H1 (cell line): ENCODE measurements at regions not wholly inside any gene's neighbourhood (a gene's known extent, or its start where the extent isn't known, plus 50 kb on each side); places are given as distances from the start of the nearest gene placed in this dataset.

ENCODE experiments used
- CTCF ChIA-PET: fragments of 300-600 bp; sonication (Branson Sonifier 250); formaldehyde crosslinking; loops from one replicate; lab custom pipeline; 2021; ENCODE audit not compliant: partially characterized antibody; lab: Charles Lee
- POLR2A ChIA-PET: fragments of 300-600 bp; sonication (Branson Sonifier 250); formaldehyde crosslinking; loops from one replicate; lab custom pipeline; 2021; ENCODE audit warnings: inconsistent platforms; ENCODE audit not compliant: partially characterized antibody; lab: Charles Lee
- DNase-seq, 2 experiments: peaks; one replicate each; pipeline versions ENCODE4 v3.0.0 to v3.0.0-alpha.2; 2010 to 2022; ENCODE audit warnings: low spot score in 2 of 2, low read depth in 1 of 2, mixed read lengths in 1 of 2
- FAIRE-seq: peaks from 2 replicates; lab custom pipeline; 2011; peaks lifted over from hg19 to GRCh38; lab: Jason Lieb, UNC
- H2AFZ ChIP-seq: 2 replicates; pipeline ENCODE4 v1.8.1; 2012; ENCODE audit warnings: low read length, inconsistent platforms
- H2AK5ac ChIP-seq: 2 replicates; pipeline ENCODE4 v1.6.1; 2013; ENCODE audit warnings: low read depth, low read length
- H2BK120ac ChIP-seq: replicated peaks from 2 replicates; pipeline ENCODE3; 2013; ENCODE audit warnings: low read depth, low read length, inconsistent platforms
- H2BK12ac ChIP-seq: 2 replicates; pipeline ENCODE4 v1.6.1; 2013; ENCODE audit warnings: low read depth, low read length
- H2BK15ac ChIP-seq: 2 replicates; pipeline ENCODE4 v1.6.1; 2013; ENCODE audit warnings: low read length
- H2BK20ac ChIP-seq: 2 replicates; pipeline ENCODE4 v1.6.1; 2013; ENCODE audit warnings: low read length
- H2BK5ac ChIP-seq: 2 replicates; pipeline ENCODE4 v1.6.1; 2013; ENCODE audit warnings: low read depth, low read length
- H3K14ac ChIP-seq: 2 replicates; pipeline ENCODE4 v1.6.1; 2013; ENCODE audit warnings: inconsistent platforms; ENCODE audit not compliant: insufficient read length
- H3K18ac ChIP-seq: 2 replicates; pipeline ENCODE4 v1.6.1; 2013; ENCODE audit warnings: low read length; ENCODE audit errors: extremely low read depth
- H3K23ac ChIP-seq: 2 replicates; pipeline ENCODE4 v1.6.1; 2013; ENCODE audit warnings: inconsistent platforms; ENCODE audit not compliant: insufficient read length
- H3K23me2 ChIP-seq: 2 replicates; pipeline ENCODE4 v1.6.1; 2013; ENCODE audit warnings: low read depth, low read length
- H3K27ac ChIP-seq: 2 replicates; pipeline ENCODE4 v1.6.1; 2011; ENCODE audit warnings: low read depth, low read length, inconsistent platforms
- H3K27me3 ChIP-seq, 4 experiments: replicated peaks in 1 of 4; 1 replicate in 1 of 4; 2 replicates in 3 of 4; pipeline versions ENCODE4 v1.6.1 to v1.8.1; 2011 to 2013; ENCODE audit warnings: low read length in 3 of 4, mild to moderate bottlenecking in 3 of 4, inconsistent platforms in 2 of 4, mixed read lengths in 2 of 4, moderate library complexity in 1 of 4; ENCODE audit not compliant: control insufficient read depth in 3 of 4, insufficient read depth in 3 of 4; ENCODE audit errors: extremely low read depth in 1 of 4
- H3K36me3 ChIP-seq, 4 experiments: 2 replicates each; pipeline versions ENCODE4 v1.6.1 to v1.8.1; 2011 to 2013; ENCODE audit warnings: mild to moderate bottlenecking in 4 of 4, low read length in 3 of 4, moderate library complexity in 2 of 4, control low read depth in 1 of 4, inconsistent platforms in 1 of 4; ENCODE audit not compliant: insufficient read depth in 4 of 4, control insufficient read depth in 2 of 4
- H3K4ac ChIP-seq: replicated peaks from 2 replicates; pipeline ENCODE3; 2013; ENCODE audit warnings: low read length, low read depth, mixed read lengths, inconsistent platforms; ENCODE audit not compliant: insufficient read length
- H3K4me1 ChIP-seq, 4 experiments: replicated peaks in 1 of 4; 1 replicate in 1 of 4; 2 replicates in 3 of 4; pipeline versions ENCODE4 v1.6.1 to v1.8.1; 2011 to 2013; ENCODE audit warnings: low read length in 3 of 4, inconsistent platforms in 2 of 4, mixed read lengths in 1 of 4; ENCODE audit not compliant: insufficient read depth in 4 of 4, control insufficient read depth in 3 of 4
- H3K4me2 ChIP-seq, 2 experiments: 2 replicates each; pipeline versions ENCODE4 v1.6.1 to v1.8.1; 2011 to 2013; ENCODE audit warnings: low read depth in 2 of 2, low read length in 2 of 2, control low read depth in 1 of 2, inconsistent platforms in 1 of 2, mild to moderate bottlenecking in 1 of 2; ENCODE audit not compliant: insufficient read depth in 1 of 2
- H3K4me3 ChIP-seq, 4 experiments: fragments of 200-600, 300-600 bp in 1 of 4; sonication (generic), shearing (Covaris generic), sonication (Bioruptor Twin) in 1 of 4; 2 replicates each; pipeline versions ENCODE4 v1.5.1 to v1.8.1; 2011 to 2016; ENCODE audit warnings: low read length in 4 of 4, low read depth in 3 of 4, control low read depth in 2 of 4, inconsistent platforms in 2 of 4, mild to moderate bottlenecking in 2 of 4, mixed read lengths in 1 of 4, moderate library complexity in 1 of 4; ENCODE audit not compliant: insufficient read depth in 2 of 4; ENCODE audit errors: extremely low read depth in 1 of 4
- H3K56ac ChIP-seq: replicated peaks from 2 replicates; pipeline ENCODE3; 2013; ENCODE audit warnings: low read depth, mild to moderate bottlenecking, mixed read lengths, low read length, inconsistent platforms; ENCODE audit not compliant: insufficient read length
- H3K79me1 ChIP-seq: 2 replicates; pipeline ENCODE4 v1.6.1; 2013; ENCODE audit warnings: low read depth, low read length, control low read depth
- H3K79me2 ChIP-seq, 2 experiments: 2 replicates each; pipeline versions ENCODE4 v1.6.1 to v1.8.1; 2012 to 2013; ENCODE audit warnings: low read length in 2 of 2, mild to moderate bottlenecking in 2 of 2, inconsistent platforms in 1 of 2; ENCODE audit not compliant: insufficient read depth in 2 of 2, control insufficient read depth in 1 of 2
- H3K9ac ChIP-seq, 4 experiments: replicated peaks in 1 of 4; 1 replicate in 1 of 4; 2 replicates in 3 of 4; pipeline versions ENCODE4 v1.6.1 to v1.8.1; 2011 to 2013; ENCODE audit warnings: low read depth in 3 of 4, low read length in 3 of 4, control low read depth in 2 of 4, mild to moderate bottlenecking in 2 of 4, moderate library complexity in 2 of 4, inconsistent platforms in 1 of 4; ENCODE audit errors: extremely low read depth in 1 of 4
- H3K9me3 ChIP-seq, 2 experiments: 2 replicates each; pipeline versions ENCODE4 v1.6.1 to v1.8.1; 2012 to 2013; ENCODE audit warnings: mild to moderate bottlenecking in 2 of 2, moderate library complexity in 2 of 2, control low read depth in 1 of 2, inconsistent platforms in 1 of 2, low read depth in 1 of 2, low read length in 1 of 2, mixed read lengths in 1 of 2; ENCODE audit not compliant: insufficient read depth in 2 of 2
- H4K20me1 ChIP-seq, 2 experiments: replicated peaks in 1 of 2; 2 replicates each; pipeline versions ENCODE3 to v1.8.1; 2011 to 2013; ENCODE audit warnings: inconsistent platforms in 2 of 2, low read length in 2 of 2, mild to moderate bottlenecking in 1 of 2; ENCODE audit not compliant: insufficient read depth in 2 of 2, control insufficient read depth in 1 of 2
- H4K5ac ChIP-seq: 2 replicates; pipeline ENCODE4 v1.6.1; 2013; ENCODE audit warnings: low read length, low read depth, mixed read lengths, inconsistent platforms; ENCODE audit not compliant: insufficient read length
- H4K8ac ChIP-seq: 2 replicates; pipeline ENCODE4 v1.8.0; 2013; ENCODE audit warnings: mild to moderate bottlenecking, moderate library complexity, low read length, inconsistent platforms; ENCODE audit not compliant: insufficient read depth; ENCODE audit errors: extremely low read depth
- H4K91ac ChIP-seq: replicated peaks from 2 replicates; pipeline ENCODE3; 2013; ENCODE audit warnings: low read length, mixed read lengths, inconsistent platforms; ENCODE audit not compliant: insufficient read length
- ASH2L ChIP-seq: fragments of 200-600, 300-600 bp; sonication (generic); IDR thresholded peaks from one replicate; pipeline ENCODE4 v1.7.1; 2017; ENCODE audit warnings: low read length
- CHD2 ChIP-seq: IDR thresholded peaks from 2 replicates; pipeline ENCODE4 v1.6.1; 2012; ENCODE audit warnings: low read length, improper control_type of control experiment
- EP300 ChIP-seq, 2 experiments: IDR thresholded peaks; 1 replicate in 1 of 2; 2 replicates in 1 of 2; pipeline ENCODE4 v1.6.1; 2011 to 2012; ENCODE audit warnings: low read depth in 2 of 2, low read length in 2 of 2, mild to moderate bottlenecking in 2 of 2, borderline replicate concordance in 1 of 2, inconsistent platforms in 1 of 2, moderate library complexity in 1 of 2
- GTF2F1 ChIP-seq: IDR thresholded peaks from 2 replicates; pipeline ENCODE4 v1.6.1; 2012; ENCODE audit warnings: low read depth, low read length, improper control_type of control experiment, borderline replicate concordance
- KDM1A ChIP-seq: fragments of 200-600, 300-600 bp; sonication (generic); IDR thresholded peaks from 2 replicates; pipeline ENCODE4 v1.7.1; 2016; ENCODE audit warnings: mild to moderate bottlenecking, low read length, borderline replicate concordance
- RAD21 ChIP-seq, 2 experiments: IDR thresholded peaks in 1 of 2; conservative IDR thresholded peaks in 1 of 2; 2 replicates each; pipeline ENCODE4 v1.6.1; 2011; ENCODE audit warnings: low read depth in 2 of 2, low read length in 2 of 2, improper control_type of control experiment in 1 of 2, inconsistent platforms in 1 of 2, mild to moderate bottlenecking in 1 of 2, moderate library complexity in 1 of 2
- RFX5 ChIP-seq: IDR thresholded peaks from 2 replicates; pipeline ENCODE4 v1.6.1; 2011; ENCODE audit warnings: low read depth, low read length, improper control_type of control experiment, borderline replicate concordance
- RNF2 ChIP-seq: fragments of 200-900, 300-1000 bp; sonication (generic); IDR thresholded peaks from 2 replicates; pipeline ENCODE4 v1.7.1; 2016; ENCODE audit warnings: borderline replicate concordance, low read depth, mild to moderate bottlenecking, antibody characterized with exemption, low read length; ENCODE audit not compliant: poor library complexity, severe bottlenecking; ENCODE audit errors: missing control alignments
- SAP30 ChIP-seq: fragments of 300-600 bp; sonication (generic); IDR thresholded peaks from 2 replicates; pipeline ENCODE4 v1.7.1; 2012; ENCODE audit warnings: low read length, moderate library complexity, mild to moderate bottlenecking, inconsistent platforms; ENCODE audit not compliant: insufficient read depth, insufficient replicate concordance
- TAF7 ChIP-seq: optimal IDR thresholded peaks from 2 replicates; pipeline ENCODE3; 2011; ENCODE audit warnings: low read depth, mild to moderate bottlenecking, inconsistent platforms, low read length, moderate library complexity, borderline replicate concordance
- YY1 ChIP-seq: IDR thresholded peaks from 2 replicates; pipeline ENCODE4 v1.6.1; 2011; ENCODE audit warnings: low read depth, mild to moderate bottlenecking, low read length
- WGBS, 2 experiments: shearing (Covaris generic) in 1 of 2; methylation state at CpG; one replicate each; pipeline versions ENCODE4 v1.1.6 to v1.1.7; 2013 to 2015; ENCODE audit warnings: low lambda C conversion rate in 2 of 2, mixed read lengths in 2 of 2, inconsistent platforms in 1 of 2, low coverage in 1 of 2, missing lambda C conversion rate in 1 of 2; ENCODE audit not compliant: insufficient replicate concordance in 2 of 2, insufficient coverage in 1 of 2, insufficient read length in 1 of 2; ENCODE audit errors: extremely low coverage in 1 of 2, missing lambda C conversion rate in 1 of 2; 5-methylcytosine and 5-hydroxymethylcytosine counted together
- TF ChIP-seq, protein P1 (sequence below): IDR thresholded peaks from 2 replicates; pipeline ENCODE4 v1.6.1; 2012; ENCODE audit warnings: inconsistent platforms
- TF ChIP-seq, protein P2 (sequence below): IDR thresholded peaks from 2 replicates; pipeline ENCODE4 v1.6.1; 2011; ENCODE audit warnings: low read depth, mild to moderate bottlenecking, low read length; ENCODE audit not compliant: insufficient read depth

DNA sequence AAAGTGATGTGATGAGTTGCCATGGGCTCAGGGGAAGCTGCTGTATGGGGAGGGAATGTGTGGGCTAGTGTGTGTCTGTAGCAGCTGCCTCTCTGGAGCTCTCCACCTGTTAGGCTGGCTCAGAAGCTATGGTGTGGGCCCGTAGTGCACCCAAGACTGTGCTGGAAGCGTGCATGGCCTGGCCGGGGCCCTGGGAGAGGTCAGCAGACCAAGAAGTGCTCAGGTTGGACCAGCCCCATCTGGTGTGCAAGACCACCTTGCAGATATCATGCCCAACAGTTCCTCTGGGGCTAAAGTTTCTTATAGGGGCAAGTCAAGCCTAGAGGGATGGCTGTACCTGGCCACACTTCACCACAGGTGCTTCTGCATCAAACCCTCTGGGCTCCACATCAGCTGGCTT, 274.4 kb upstream of the CCDC179 start:
- Histone ChIP-seq H2BK12ac (no peak overlapping the region; the same call in 1 of the 2 replicates), H3K4me2 (no peak overlapping the region), H4K8ac (no peak overlapping the region), H4K91ac (no peak overlapping the region), H4K5ac (no peak overlapping the region), H4K20me1 (no peaks in the 10 kb centered on the region), H2BK20ac (no peak overlapping the region), H3K23me2 (no peaks in the 10 kb centered on the region), H2BK120ac (no peak overlapping the region), H2AK5ac (no peak overlapping the region), H3K23ac (no peak overlapping the region), H3K79me2 (no peaks in the 10 kb centered on the region), H2AFZ (no peak overlapping the region), H2BK5ac (no peak overlapping the region), H3K18ac (no peak overlapping the region), H2BK15ac (no peak overlapping the region; the same call in 1 of the 2 replicates), H3K36me3 (no peaks in the 10 kb centered on the region), H3K9ac (no peak overlapping the region), H3K14ac (no peak overlapping the region), H3K4ac (no peak overlapping the region), H3K4me3 (no peak overlapping the region), H3K4me1 (no peaks in the 10 kb centered on the region), H3K27me3 (no peaks in the 10 kb centered on the region), H3K56ac (no peak overlapping the region), H3K27ac (no peak overlapping the region), H3K9me3 (no peaks in the 10 kb centered on the region), H3K79me1 (no peaks in the 10 kb centered on the region)
- no peak for FAIRE-seq
- CTCF ChIA-PET = interaction anchor here (2.7 kb wide), 1 partner anchor 21 kb away, joined by 7 read pairs; no protein-coding TSS in a partner anchor
- POLR2A ChIA-PET = no interaction called here
- DNase-seq = no peak
- 98% methylated on average over 3 of the region's 3 CpGs; no CpG with 5 or more reads in 1 of the 2 experiments for WGBS, 2 experiments
- TF ChIP-seq RAD21 (IDR thresholded peaks at IDR 0.05 in 1 of 2, conservative IDR thresholded peaks at IDR 0.05 in 1 of 2; ENCODE audit: low read depth in 2 of 2, low read length in 2 of 2) (no peak), TAF7 (no peak), EP300 (IDR thresholded peaks at IDR 0.05; ENCODE audit: borderline replicate concordance in 1 of 2, low read depth in 2 of 2, low read length in 2 of 2) (no peak), RNF2 (no peak), SAP30 (no peak), YY1 (no peak), ASH2L (no peak), KDM1A (no peak), RFX5 (no peak), CHD2 (no peak), GTF2F1 (no peak)
- TF ChIP-seq, protein P1, sequence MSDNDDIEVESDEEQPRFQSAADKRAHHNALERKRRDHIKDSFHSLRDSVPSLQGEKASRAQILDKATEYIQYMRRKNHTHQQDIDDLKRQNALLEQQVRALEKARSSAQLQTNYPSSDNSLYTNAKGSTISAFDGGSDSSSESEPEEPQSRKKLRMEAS = no peak
- TF ChIP-seq, protein P2, sequence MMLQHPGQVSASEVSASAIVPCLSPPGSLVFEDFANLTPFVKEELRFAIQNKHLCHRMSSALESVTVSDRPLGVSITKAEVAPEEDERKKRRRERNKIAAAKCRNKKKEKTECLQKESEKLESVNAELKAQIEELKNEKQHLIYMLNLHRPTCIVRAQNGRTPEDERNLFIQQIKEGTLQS = no peak
